ENCODE measurements at regions not wholly inside any gene's neighbourhood (a gene's known extent, or its start where the extent isn't known, plus 50 kb on each side); places are given as distances from the start of the nearest gene placed in this dataset.

DNA sequence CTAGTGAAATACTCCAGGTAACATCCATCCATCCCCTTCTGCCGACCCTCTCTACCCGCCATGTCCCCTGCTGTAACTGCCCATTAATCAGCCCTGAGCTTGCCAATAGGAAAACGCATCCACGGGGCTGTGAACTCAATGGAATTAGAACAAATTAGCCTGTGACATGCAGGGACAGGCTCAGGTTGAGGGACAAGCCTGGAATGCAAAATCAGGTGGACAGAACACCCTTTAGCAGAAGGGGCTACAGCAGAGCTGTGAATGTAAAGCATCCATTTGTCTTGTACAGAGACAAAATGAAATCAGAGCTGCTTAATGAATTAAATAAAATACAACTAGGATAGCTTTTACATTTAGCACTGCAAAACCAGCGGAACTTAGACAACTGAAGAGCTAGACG, 187.3 kb upstream of the SASH1 start:
- Histone ChIP-seq H3K4me1 (no peaks in the 10 kb centered on the region; the same call in 1 of the 2 replicates), H3K27me3 (ENCODE audit: low read depth) (no peaks in the 10 kb centered on the region; the same call in 1 of the 2 replicates), H3K9me3 (no peaks in the 10 kb centered on the region), H3K36me3 (replicated peaks) (no peaks in the 10 kb centered on the region), H3K4me3 (no peak overlapping the region)
- no peak for DNase-seq (ENCODE audit: low spot score in 2 of 2)
- in situ Hi-C loops (cut with MboI; ENCODE audit: low sequenced_read_pairs), result no loop called here

DNA sequence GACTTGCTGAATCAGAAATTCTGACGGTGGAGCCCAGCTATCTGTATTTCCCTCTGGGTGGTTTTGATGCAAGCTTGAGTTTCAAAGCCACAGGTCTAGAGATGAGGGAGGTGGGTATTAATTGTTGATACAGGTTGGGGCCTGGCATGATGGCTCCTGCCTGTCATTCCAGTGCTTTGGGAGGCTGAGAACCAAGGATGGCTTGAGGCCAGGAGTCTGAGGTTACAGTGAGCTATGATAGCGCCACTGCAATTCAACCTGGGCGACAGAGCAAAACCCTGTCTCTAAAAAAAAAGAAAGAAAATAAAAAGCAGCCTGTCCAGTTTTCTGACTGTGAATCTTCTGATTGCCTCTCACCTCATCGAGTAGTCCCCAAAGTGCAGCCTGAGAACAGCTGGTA, 184.8 kb upstream of the SASH1 start:
- Histone ChIP-seq H3K4me1 (no peaks in the 10 kb centered on the region), H3K4me3 (no peak overlapping the region), H3K9me3 (no peaks in the 10 kb centered on the region), H3K36me3 (replicated peaks) (no peaks in the 10 kb centered on the region), H3K27me3 (ENCODE audit: low read depth) (no peaks in the 10 kb centered on the region; the same call in 1 of the 2 replicates)
- in situ Hi-C loops (cut with MboI; ENCODE audit: low sequenced_read_pairs), result no loop called here
- DNase-seq (ENCODE audit: low spot score in 2 of 2), result no peak

DNA sequence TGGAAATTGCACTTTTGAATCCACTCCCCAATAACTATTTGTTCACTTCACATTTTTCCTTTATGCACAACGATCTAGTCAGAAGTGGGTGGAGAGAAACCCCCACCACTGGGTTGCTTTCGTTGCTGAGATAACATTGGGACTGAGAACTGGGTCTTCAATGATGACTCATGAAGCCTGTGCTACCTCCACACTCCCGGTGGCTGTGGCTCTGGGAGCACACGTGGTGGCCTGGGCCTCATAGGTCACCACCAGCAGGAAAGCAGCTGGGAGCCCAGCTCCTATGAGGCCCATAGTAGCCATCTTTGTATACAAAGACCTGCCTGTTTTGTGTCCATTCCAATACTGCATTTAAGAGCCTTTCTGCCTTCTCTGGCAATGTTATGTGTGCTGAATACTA, 178.0 kb upstream of the SASH1 start:
- no peaks in the 10 kb centered on the region for H3K9me3 ChIP-seq
- in situ Hi-C loops (cut with MboI; ENCODE audit: low sequenced_read_pairs), result loop anchor here (10.0 kb wide), 1 partner anchor 660 kb away; the partner anchor contains the start of gene SAMD5
- DNase-seq (ENCODE audit: low spot score in 2 of 2), result no peak
- H3K4me1 ChIP-seq, result no peaks in the 10 kb centered on the region
- H3K36me3 ChIP-seq (replicated peaks), result no peaks in the 10 kb centered on the region
- no peaks in the 10 kb centered on the region for H3K27me3 ChIP-seq (ENCODE audit: low read depth)
- no peak overlapping the region for H3K4me3 ChIP-seq

DNA sequence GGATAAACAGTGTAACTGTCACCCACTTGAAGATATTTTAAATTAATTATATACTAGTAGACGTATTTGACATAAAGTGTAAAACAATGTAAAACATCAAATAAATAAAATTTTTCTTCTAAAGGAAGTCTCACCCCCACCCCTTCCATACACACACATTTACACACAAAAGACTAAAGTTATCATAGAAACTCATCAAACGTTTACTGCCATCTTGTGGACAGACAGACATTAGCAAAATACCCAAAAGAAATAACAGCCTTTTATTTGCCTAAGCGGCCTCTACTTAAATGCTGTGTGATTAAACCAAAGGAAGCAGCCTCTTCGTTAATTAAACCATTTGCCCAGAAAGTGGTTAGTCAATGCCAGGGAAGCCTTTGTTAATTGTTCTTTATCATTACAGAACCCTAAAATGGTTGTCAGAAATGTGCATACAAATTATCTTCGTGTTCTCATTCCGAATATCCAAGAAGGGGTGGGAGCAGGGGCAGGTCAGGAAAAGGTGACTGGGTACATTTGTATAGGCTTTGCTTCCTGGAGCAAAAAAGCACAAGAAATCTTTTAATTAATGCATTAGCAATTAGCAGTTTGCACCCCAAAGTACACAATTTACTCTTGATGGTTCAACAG, 176.2 kb upstream of the SASH1 start:
- Histone ChIP-seq H3K4me3 (no peak overlapping the region), H3K36me3 (replicated peaks) (no peaks in the 10 kb centered on the region), H3K27me3 (ENCODE audit: low read depth) (no peaks in the 10 kb centered on the region), H3K4me1 (no peaks in the 10 kb centered on the region), H3K9me3 (no peaks in the 10 kb centered on the region)
- in situ Hi-C loops (cut with MboI; ENCODE audit: low sequenced_read_pairs), result loop anchor here (10.0 kb wide), 1 partner anchor 662 kb away; the partner anchor contains the start of gene SAMD5
- peak in 1 of 2 experiments; percentile 60 for DNase-seq (ENCODE audit: low spot score in 2 of 2)

DNA sequence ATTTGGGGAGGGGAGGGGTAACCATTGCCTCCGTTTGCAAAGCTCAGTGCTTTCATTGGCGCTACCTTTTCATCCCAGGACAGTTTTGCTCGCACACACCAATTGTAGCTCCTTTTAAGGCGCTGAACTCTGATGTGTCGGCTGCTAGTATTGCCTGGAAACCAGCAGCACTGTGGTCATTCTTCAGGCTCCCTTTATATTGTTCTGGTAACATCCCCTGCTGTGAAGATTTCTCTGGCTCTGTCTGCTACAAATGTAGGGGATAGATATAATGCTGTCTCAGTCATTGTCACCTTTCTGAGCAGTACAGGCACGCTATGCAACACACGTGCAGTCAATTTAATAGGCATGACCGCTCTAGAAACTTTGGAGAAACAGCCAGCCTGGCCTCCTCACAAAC, 172.9 kb upstream of the SASH1 start:
- H3K9me3 ChIP-seq, result no peaks in the 10 kb centered on the region
- H3K36me3 ChIP-seq (replicated peaks), result no peaks in the 10 kb centered on the region
- in situ Hi-C loops (cut with MboI; ENCODE audit: low sequenced_read_pairs), result loop anchor here (10.0 kb wide), 1 partner anchor 665 kb away; the partner anchor contains the start of gene SAMD5
- H3K4me3 ChIP-seq, result no peak overlapping the region
- no peaks in the 10 kb centered on the region for H3K27me3 ChIP-seq (ENCODE audit: low read depth)
- no peak for DNase-seq (ENCODE audit: low spot score in 2 of 2)
- H3K4me1 ChIP-seq, result no peaks in the 10 kb centered on the region

DNA sequence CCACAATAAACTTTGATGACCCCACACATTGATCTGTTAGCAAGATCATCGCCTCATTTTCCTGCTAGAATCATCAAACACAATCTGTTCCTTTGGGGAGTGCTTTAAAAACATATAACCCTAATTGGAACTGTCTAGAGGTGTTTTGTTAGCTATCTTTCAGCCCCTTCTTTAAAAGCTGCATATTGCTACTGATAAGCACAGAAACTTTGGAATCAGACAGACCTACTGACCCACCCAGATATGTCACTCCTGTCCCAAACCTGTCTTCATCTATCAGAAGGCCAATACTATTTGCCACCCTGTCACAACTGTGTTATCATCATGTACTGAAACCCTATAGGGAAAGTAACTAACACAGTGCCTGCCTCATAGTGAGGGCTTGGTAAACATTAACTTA, 172.4 kb upstream of the SASH1 start:
- no peaks in the 10 kb centered on the region for H3K9me3 ChIP-seq
- in situ Hi-C loops (cut with MboI; ENCODE audit: low sequenced_read_pairs), result no loop called here
- H3K4me3 ChIP-seq, result no peak overlapping the region
- no peaks in the 10 kb centered on the region for H3K4me1 ChIP-seq
- H3K36me3 ChIP-seq (replicated peaks), result no peaks in the 10 kb centered on the region
- no peak for DNase-seq (ENCODE audit: low spot score in 2 of 2)
- H3K27me3 ChIP-seq (ENCODE audit: low read depth), result no peaks in the 10 kb centered on the region

DNA sequence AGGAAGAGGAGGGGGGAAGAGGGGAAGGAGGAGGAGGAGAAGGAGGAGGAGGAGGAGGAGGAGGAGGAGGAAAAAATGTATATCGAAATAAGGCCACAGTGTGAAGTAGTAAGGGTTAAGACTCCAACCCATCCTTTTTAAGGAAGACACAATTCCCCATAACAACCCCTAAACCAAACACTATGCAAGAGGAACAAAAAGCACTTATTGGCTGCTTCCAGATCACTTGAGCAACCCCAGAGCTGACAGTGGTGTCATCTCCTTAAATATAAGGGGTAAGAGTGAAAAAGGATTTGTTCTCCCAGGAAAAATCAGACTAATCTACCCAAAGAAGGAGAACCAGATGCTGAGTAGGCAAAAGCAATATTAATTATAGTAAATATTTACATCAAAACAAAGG, 169.1 kb upstream of the SASH1 start:
- in situ Hi-C loops (cut with MboI; ENCODE audit: low sequenced_read_pairs), result no loop called here
- H3K4me1 ChIP-seq, result no peaks in the 10 kb centered on the region
- DNase-seq (ENCODE audit: low spot score in 2 of 2), result no peak
- no peaks in the 10 kb centered on the region for H3K36me3 ChIP-seq (replicated peaks)
- H3K27me3 ChIP-seq (ENCODE audit: low read depth), result no peaks in the 10 kb centered on the region
- H3K4me3 ChIP-seq, result no peak overlapping the region
- no peaks in the 10 kb centered on the region for H3K9me3 ChIP-seq

DNA sequence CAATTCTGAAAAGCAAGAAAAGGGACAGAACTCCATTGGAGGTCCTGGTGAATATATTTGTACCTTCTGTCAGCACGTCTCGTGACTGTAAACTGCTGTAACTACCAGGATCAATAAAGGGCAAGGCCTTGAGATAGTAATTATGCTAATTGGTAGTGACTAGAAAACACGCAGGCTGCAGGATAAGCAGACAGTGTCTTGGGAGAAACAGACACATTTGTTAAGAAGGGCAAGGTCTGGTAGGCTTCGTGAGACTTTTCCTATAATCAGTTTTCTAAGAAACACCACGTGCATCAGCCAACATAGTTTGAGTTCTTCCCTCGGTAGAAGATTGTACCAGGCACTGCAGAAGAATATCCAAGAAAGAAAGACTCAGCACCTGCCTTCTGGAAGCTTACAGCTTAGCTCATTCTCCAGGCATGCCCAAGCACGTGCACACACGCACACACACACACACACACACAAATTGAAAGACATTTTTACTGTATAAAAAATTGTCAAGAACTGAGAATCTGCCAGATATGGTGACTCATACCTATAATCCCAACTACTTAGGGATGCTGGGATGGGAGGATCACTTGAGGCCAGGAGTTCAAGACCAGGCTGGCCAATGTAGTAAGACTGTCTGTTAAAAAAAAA, 167.0 kb upstream of the SASH1 start:
- in situ Hi-C loops (cut with MboI; ENCODE audit: low sequenced_read_pairs), result loop anchor here (25.0 kb wide), 1 partner anchor 287 kb away; no protein-coding TSS in a partner anchor
- no peak for DNase-seq (ENCODE audit: low spot score in 2 of 2)
- no peaks in the 10 kb centered on the region for H3K9me3 ChIP-seq
- H3K4me1 ChIP-seq, result no peaks in the 10 kb centered on the region
- no peak overlapping the region for H3K4me3 ChIP-seq
- H3K36me3 ChIP-seq (replicated peaks), result no peaks in the 10 kb centered on the region
- no peaks in the 10 kb centered on the region for H3K27me3 ChIP-seq (ENCODE audit: low read depth)

DNA sequence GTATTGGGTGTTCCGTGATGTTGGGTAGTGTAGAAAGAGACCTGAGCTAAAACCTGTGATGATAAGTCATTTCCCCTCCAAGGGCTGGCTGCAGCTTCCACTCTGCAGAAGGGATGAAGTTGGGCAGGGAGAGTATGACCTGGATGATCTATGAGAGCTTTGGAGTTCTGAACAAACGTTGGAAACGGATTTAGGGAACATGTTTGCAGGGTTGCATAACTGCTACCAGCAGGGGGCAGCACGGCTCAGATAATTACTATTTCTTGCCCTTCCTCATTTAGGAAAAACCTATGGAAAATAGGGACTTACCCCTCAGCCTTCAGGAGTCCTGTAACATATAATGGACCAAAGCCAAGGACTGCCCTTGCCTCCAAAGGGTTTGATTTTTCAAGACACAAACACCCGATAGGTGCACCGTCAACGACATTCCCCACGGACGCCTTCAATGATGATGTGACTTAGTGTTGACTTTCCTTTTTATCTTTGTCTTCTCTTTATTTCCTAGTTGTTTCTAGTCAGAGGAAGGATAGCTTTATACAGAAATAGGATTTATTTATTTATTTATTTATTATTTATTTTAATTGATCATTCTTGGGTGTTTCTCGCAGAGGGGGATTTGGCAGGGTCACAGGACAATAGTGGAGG, 164.9 kb upstream of the SASH1 start:
- in situ Hi-C loops (cut with MboI; ENCODE audit: low sequenced_read_pairs), result loop anchor here (25.0 kb wide), 1 partner anchor 285 kb away; no protein-coding TSS in a partner anchor
- no peaks in the 10 kb centered on the region for H3K27me3 ChIP-seq (ENCODE audit: low read depth)
- H3K9me3 ChIP-seq, result no peaks in the 10 kb centered on the region
- peak; percentile 12 to 78 for DNase-seq (ENCODE audit: low spot score in 2 of 2)
- H3K36me3 ChIP-seq (replicated peaks), result no peaks in the 10 kb centered on the region
- H3K4me1 ChIP-seq, result no peaks in the 10 kb centered on the region
- H3K4me3 ChIP-seq, result no peak overlapping the region

DNA sequence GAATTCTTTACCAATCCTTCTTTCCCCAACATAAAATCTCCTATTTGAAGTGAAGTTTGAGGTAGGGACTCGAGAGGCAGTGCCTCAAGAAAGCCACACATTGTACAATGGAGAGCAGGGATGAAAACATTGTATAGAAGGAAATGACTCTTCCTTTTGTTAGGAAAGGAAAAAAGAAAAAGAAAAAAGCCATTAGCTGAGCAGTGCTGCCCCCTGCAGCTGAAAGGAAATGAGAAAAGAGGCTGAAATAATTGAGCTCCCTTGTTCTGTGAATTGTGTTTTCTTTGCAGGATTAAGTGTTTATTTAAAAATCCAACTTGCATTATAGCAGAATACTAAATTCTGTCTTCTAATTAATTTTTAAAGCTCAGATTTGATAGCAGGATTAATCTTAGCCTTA, 162.9 kb upstream of the SASH1 start:
- H3K4me1 ChIP-seq, result no peaks in the 10 kb centered on the region
- no peaks in the 10 kb centered on the region for H3K36me3 ChIP-seq (replicated peaks)
- H3K27me3 ChIP-seq (ENCODE audit: low read depth), result no peaks in the 10 kb centered on the region; the same call in 1 of the 2 replicates
- H3K9me3 ChIP-seq, result no peaks in the 10 kb centered on the region
- peak; percentile 51 to 60 for DNase-seq (ENCODE audit: low spot score in 2 of 2)
- no peak overlapping the region for H3K4me3 ChIP-seq
- in situ Hi-C loops (cut with MboI; ENCODE audit: low sequenced_read_pairs), result loop anchor here (25.0 kb wide), 1 partner anchor 283 kb away; no protein-coding TSS in a partner anchor

DNA sequence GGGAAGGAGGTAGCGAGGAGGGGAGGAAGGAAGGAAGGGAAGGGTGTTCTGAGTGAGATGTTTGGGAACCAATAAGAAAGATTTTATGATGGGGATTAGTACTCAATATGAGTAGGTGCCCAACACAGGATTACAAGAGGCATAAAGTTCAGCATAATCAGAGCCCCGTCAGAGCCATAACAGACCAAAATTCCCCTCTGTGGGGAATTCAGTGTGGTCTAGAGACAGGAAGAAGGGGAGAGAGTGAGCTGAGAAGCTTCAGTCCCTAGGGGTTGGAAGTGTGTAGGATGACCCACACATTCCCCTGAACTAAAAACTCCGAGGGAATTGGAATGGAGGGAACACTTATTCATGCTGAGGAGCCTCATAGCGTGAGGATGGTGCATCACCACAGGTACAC, 160.3 kb upstream of the SASH1 start:
- no peaks in the 10 kb centered on the region for H3K4me1 ChIP-seq
- no peak for DNase-seq (ENCODE audit: low spot score in 2 of 2)
- in situ Hi-C loops (cut with MboI; ENCODE audit: low sequenced_read_pairs), result loop anchor here (25.0 kb wide), 1 partner anchor 280 kb away; no protein-coding TSS in a partner anchor

DNA sequence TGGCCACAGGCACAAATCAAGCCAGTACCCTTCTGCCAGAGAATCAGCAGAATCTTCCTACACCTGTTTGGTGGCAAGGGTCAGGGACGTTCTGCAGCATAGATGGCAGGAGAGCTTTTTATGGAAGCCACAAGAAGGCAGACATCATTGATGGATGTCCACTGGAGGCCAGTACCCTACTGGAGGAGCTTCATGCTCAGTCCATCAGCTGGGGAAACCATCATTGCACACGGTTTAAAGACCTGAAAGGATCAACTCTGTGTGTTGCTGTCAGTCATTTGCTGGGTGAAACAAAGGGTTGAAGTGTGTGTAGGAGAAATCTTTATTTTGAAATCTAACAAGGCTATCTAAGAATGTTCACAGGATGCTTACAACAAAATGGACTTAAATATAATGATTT, 158.9 kb upstream of the SASH1 start:
- in situ Hi-C loops (cut with MboI; ENCODE audit: low sequenced_read_pairs), result loop anchor here (25.0 kb wide), 1 partner anchor 279 kb away; no protein-coding TSS in a partner anchor
- Histone ChIP-seq H3K4me3 (no peak overlapping the region), H3K36me3 (replicated peaks) (no peaks in the 10 kb centered on the region), H3K4me1 (no peaks in the 10 kb centered on the region), H3K9me3 (no peaks in the 10 kb centered on the region), H3K27me3 (ENCODE audit: low read depth) (no peaks in the 10 kb centered on the region; the same call in 1 of the 2 replicates)
- no peak for DNase-seq (ENCODE audit: low spot score in 2 of 2)

More for the DNA sequence above, 160.3 kb upstream of the SASH1 start:
- no peaks in the 10 kb centered on the region for H3K9me3 ChIP-seq
- no peaks in the 10 kb centered on the region for H3K36me3 ChIP-seq (replicated peaks)
- H3K4me3 ChIP-seq, result no peak overlapping the region
- H3K27me3 ChIP-seq (ENCODE audit: low read depth), result no peaks in the 10 kb centered on the region; the same call in 1 of the 2 replicates

DNA sequence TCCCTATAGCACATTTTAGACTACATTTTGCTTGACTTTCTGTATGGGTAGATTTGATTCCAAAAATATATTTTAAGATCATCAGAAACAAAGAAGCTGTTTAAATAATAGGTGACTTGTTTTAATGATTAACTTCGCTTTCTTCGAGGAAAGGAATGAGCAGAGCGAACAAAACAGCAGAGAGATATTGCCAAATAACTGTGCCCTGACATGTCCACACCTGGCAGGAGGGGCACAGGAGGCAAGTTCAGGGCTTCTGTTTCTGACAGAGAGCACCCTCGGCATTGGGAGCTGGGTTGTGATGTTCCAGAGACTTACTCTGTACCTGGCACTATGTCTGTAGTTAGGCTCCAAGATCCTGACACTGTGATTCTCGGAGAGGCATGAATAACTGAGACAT, 155.7 kb upstream of the SASH1 start:
- H3K9me3 ChIP-seq, result no peaks in the 10 kb centered on the region
- H3K27me3 ChIP-seq (ENCODE audit: low read depth), result no peaks in the 10 kb centered on the region; the same call in 1 of the 2 replicates
- no peaks in the 10 kb centered on the region for H3K36me3 ChIP-seq (replicated peaks)
- in situ Hi-C loops (cut with MboI; ENCODE audit: low sequenced_read_pairs), result loop anchor here (25.0 kb wide), 1 partner anchor 275 kb away; no protein-coding TSS in a partner anchor
- H3K4me3 ChIP-seq, result no peak overlapping the region
- DNase-seq (ENCODE audit: low spot score in 2 of 2), result no peak
- no peaks in the 10 kb centered on the region for H3K4me1 ChIP-seq

DNA sequence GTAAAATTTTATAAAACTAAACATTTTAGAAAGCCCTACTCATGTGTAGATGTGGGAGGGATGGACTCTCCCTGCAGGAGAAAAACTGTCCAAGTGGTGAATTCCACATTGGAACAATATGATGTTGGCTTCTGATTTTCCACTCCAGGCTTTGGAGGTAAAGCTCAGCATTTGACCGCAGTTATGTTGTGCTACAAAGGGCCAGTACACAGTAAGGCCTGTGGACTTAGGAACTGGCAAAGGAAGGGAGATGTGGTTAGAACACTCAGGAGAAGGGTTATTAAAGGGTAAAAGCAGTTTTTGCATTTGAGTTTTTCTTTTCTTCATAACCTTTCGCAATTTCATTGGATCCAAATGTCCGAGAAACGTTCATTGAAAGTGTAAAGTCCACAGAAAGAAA, 150.3 kb upstream of the SASH1 start:
- Histone ChIP-seq H3K27me3 (ENCODE audit: low read depth) (no peaks in the 10 kb centered on the region), H3K4me3 (no peak overlapping the region), H3K36me3 (replicated peaks) (no peaks in the 10 kb centered on the region), H3K4me1 (no peaks in the 10 kb centered on the region), H3K9me3 (no peaks in the 10 kb centered on the region)
- DNase-seq (ENCODE audit: low spot score in 2 of 2), result no peak
- in situ Hi-C loops (cut with MboI; ENCODE audit: low sequenced_read_pairs), result loop anchor here (25.0 kb wide), 1 partner anchor 270 kb away; no protein-coding TSS in a partner anchor
